ENCODE measurements at regions not wholly inside any gene's neighbourhood (a gene's known extent, or its start where the extent isn't known, plus 50 kb on each side); places are given as distances from the start of the nearest gene placed in this dataset.

DNA sequence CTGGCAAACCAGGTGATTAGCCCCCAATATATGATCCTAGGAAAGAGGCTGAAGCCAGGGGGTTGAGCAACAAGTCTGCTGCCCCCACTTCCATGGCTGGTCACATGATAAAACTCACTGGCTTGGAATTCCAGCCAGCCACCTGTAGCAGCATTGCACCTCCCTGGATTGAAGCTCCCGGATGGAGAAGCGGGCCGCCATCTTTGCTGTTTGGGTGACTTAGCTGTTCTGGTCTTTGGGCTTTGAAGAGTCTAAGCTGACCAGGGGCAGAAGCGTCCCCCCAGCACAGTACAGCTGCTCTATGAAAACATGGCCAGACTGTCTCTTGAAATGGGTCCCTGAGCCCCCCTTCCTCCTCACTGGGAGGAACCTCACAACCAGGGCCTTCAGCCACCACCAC is 610.2 kb downstream of the ANXA1 start:
- no peak overlapping the region for H3K4me3 ChIP-seq (ENCODE audit: low read depth, low read length)
- TF ChIP-seq, protein P1, sequence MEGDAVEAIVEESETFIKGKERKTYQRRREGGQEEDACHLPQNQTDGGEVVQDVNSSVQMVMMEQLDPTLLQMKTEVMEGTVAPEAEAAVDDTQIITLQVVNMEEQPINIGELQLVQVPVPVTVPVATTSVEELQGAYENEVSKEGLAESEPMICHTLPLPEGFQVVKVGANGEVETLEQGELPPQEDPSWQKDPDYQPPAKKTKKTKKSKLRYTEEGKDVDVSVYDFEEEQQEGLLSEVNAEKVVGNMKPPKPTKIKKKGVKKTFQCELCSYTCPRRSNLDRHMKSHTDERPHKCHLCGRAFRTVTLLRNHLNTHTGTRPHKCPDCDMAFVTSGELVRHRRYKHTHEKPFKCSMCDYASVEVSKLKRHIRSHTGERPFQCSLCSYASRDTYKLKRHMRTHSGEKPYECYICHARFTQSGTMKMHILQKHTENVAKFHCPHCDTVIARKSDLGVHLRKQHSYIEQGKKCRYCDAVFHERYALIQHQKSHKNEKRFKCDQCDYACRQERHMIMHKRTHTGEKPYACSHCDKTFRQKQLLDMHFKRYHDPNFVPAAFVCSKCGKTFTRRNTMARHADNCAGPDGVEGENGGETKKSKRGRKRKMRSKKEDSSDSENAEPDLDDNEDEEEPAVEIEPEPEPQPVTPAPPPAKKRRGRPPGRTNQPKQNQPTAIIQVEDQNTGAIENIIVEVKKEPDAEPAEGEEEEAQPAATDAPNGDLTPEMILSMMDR (IDR thresholded peaks at IDR 0.05; ENCODE audit: insufficient read depth, low read depth, low read length, missing control alignments), result no peak
- no peak for DNase-seq (ENCODE audit: low read depth)

DNA sequence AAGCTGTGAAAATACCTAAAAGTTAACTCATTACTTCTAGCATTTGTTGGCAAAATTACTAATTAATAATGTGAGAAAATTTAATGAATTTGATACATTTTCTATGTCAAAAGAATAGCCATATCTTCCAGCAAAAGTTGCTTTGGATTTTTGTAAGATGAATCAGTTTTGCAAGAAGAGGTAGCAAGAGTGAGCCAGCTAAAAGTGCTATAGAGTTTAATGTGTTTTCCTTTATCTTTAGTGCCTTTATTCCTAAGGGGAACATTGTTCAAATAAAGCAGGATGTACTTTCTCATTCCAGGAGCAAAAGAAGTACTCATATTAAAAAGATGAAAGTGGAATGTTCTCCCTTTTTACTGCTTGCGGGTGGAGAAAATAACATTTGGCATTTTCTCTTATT is 622.2 kb downstream of the ANXA1 start:
- no peak for DNase-seq (ENCODE audit: low read depth)
- TF ChIP-seq, protein P1 (IDR thresholded peaks at IDR 0.05; ENCODE audit: insufficient read depth, low read depth, low read length, missing control alignments), result no peak
- H3K4me3 ChIP-seq (ENCODE audit: low read depth, low read length), result no peak overlapping the region

DNA sequence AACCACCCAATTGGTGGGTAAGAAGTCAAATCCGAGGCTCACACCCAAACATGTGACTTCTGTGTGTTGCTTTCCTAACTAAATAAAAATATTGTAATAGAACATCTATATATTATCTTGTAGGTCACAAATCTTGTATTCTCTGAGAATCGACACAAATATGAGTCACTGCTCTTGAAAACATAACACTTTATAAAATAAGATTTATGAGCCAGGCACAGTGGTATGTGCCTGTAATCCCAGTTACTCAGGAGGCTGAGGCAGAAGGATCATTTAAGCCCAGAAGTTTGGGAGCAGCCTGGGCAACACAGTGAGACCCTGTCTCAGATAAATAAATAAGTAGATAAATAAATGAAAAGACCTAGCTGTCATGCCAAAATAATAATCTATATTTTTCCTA is 624.1 kb downstream of the ANXA1 start:
- H3K4me3 ChIP-seq (ENCODE audit: low read depth, low read length), result no peak overlapping the region
- TF ChIP-seq, protein P1 (IDR thresholded peaks at IDR 0.05; ENCODE audit: insufficient read depth, low read depth, low read length, missing control alignments), result no peak

DNA sequence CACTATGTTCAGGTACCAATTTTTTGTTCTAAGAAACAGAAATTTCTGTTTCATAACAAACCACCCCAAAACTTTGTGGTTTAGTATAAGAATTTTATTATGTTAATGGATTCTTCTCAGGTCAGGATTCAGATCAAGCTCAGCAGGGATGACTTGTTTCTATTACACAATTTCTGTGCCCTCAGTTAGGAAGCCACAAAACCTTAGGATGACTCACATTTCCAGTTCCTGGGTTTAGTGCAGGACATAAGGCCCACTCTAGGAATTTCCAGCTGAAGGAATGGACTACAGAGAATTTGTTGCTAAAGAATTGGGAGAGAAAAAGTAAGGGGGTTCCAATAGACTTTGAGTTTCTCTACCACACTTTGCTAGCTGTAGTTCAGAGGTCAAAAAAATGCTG is 629.3 kb downstream of the ANXA1 start:
- DNase-seq (ENCODE audit: low read depth), result no peak
- TF ChIP-seq, protein P1 (IDR thresholded peaks at IDR 0.05; ENCODE audit: insufficient read depth, low read depth, low read length, missing control alignments), result no peak
- no peak overlapping the region for H3K4me3 ChIP-seq (ENCODE audit: low read depth, low read length)

More for the DNA sequence above, 624.1 kb downstream of the ANXA1 start:
- DNase-seq (ENCODE audit: low read depth), result no peak

DNA sequence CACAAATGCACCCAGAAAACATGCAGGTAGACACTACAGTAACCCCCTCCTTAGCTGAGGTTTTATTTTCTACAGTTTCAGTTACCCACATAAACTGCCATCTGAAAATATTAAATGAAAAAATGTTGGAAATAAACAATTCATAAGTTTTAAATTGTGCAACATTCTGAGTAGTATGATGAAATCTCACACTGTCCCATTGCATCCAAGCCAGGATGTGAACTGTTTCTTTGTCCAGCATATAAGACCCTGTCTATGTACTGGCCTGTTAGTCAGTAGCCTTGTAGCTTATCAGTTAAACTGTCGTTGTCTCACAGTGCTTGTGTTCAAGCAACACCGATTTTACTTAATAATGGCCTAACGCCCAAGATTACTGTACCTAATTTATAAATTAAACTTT is 630.5 kb downstream of the ANXA1 start:
- H3K4me3 ChIP-seq (ENCODE audit: low read depth, low read length), result no peak overlapping the region
- TF ChIP-seq, protein P1 (IDR thresholded peaks at IDR 0.05; ENCODE audit: insufficient read depth, low read depth, low read length, missing control alignments), result no peak
- no peak for DNase-seq (ENCODE audit: low read depth)

DNA sequence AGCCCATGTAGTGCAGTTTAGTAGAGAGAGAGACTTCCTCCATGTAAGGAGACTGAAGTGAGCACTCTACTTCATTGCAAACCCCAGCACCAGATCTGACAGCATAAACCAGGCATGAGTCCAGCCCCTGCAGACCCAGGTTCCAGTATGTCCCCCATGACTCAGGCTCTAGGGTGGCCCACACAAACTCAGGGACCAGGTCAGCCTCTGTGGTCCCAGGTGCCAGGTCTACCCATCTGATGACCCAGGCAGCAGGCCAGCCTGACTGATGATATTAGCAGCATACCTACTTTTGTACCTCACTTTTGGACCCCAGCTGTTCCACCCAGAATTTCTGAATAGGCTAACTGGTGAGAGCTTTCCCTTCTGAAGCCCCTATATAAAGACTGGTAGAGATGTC is 647.8 kb downstream of the ANXA1 start:
- TF ChIP-seq, protein P1 (IDR thresholded peaks at IDR 0.05; ENCODE audit: insufficient read depth, low read depth, low read length, missing control alignments), result no peak
- no peak overlapping the region for H3K4me3 ChIP-seq (ENCODE audit: low read depth, low read length)
- DNase-seq (ENCODE audit: low read depth), result no peak

DNA sequence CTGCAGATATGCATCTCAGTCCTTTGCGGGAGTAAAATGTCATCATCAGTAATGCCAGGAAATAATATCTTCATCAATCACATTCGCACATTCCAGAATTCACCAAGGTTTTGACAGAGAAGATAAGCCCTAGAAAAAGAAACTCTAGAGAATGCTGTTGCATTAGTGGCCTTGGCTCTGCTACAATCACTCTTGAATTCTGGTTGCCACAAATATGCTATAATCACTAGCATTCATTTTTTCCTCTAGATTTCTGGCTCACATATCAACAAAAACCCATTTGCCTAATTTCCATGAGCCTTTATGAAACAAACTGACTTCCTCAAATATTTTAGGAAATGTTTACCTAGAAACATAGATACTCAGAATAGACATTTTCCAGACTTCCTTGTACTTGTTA is 653.4 kb downstream of the ANXA1 start:
- DNase-seq (ENCODE audit: low read depth), result no peak
- TF ChIP-seq, protein P1 (IDR thresholded peaks at IDR 0.05; ENCODE audit: insufficient read depth, low read depth, low read length, missing control alignments), result no peak
- no peak overlapping the region for H3K4me3 ChIP-seq (ENCODE audit: low read depth, low read length)
